IPS DF 4.7 (cell line): ENCODE measurements at regions not wholly inside any gene's neighbourhood (a gene's known extent, or its start where the extent isn't known, plus 50 kb on each side); places are given as distances from the start of the nearest gene placed in this dataset.

ENCODE experiments used
- DNase-seq: peaks from one replicate; pipeline ENCODE4 v3.0.0-alpha.2; 2013; ENCODE audit warnings: low spot score; ENCODE audit errors: extremely low read depth

- DNase-seq = no peak
Measured at GRCh38 chr18:28689588-28689987, 512.7 kb upstream of the CDH2 start.

- DNase-seq = no peak
Measured at GRCh38 chr18:28684746-28685355, 507.9 kb upstream of the CDH2 start.

- no peak for DNase-seq
Measured at GRCh38 chr18:28682912-28683311, 506.0 kb upstream of the CDH2 start.

- no peak for DNase-seq
Measured at GRCh38 chr18:28669165-28669564, 492.2 kb upstream of the CDH2 start.

- no peak for DNase-seq
Measured at GRCh38 chr18:28666216-28666615, 489.3 kb upstream of the CDH2 start.

- no peak for DNase-seq
Measured at GRCh38 chr18:28657961-28658360, 481.0 kb upstream of the CDH2 start.

- no peak for DNase-seq
Measured at GRCh38 chr18:28652654-28653053, 475.7 kb upstream of the CDH2 start.

GRCh38 chr18:28651298-28651697 is 474.4 kb upstream of the CDH2 start:
- DNase-seq = no peak

- DNase-seq = no peak
Measured at GRCh38 chr18:28650860-28651259, 473.9 kb upstream of the CDH2 start.

- DNase-seq = no peak
Measured at GRCh38 chr18:28647961-28648360, 471.0 kb upstream of the CDH2 start.

GRCh38 chr18:28637897-28638296 is 461.0 kb upstream of the CDH2 start:
- DNase-seq = no peak

- no peak for DNase-seq
Measured at GRCh38 chr18:28635530-28635929, 458.6 kb upstream of the CDH2 start.

GRCh38 chr18:28626756-28627155 is 449.8 kb upstream of the CDH2 start:
- DNase-seq = no peak

- DNase-seq = no peak
Measured at GRCh38 chr18:28607991-28608390, 431.1 kb upstream of the CDH2 start.

- no peak for DNase-seq
Measured at GRCh38 chr18:28606686-28607085, 429.8 kb upstream of the CDH2 start.

- DNase-seq = no peak
Measured at GRCh38 chr18:28602391-28602790, 425.5 kb upstream of the CDH2 start.

- no peak for DNase-seq
Measured at GRCh38 chr18:28594034-28594433, 417.1 kb upstream of the CDH2 start.

- DNase-seq = no peak
Measured at GRCh38 chr18:28588884-28589549, 412.1 kb upstream of the CDH2 start.

- peak; percentile 41 for DNase-seq
Measured at GRCh38 chr18:28584731-28585130, 407.8 kb upstream of the CDH2 start.

GRCh38 chr18:28582724-28583123 is 405.8 kb upstream of the CDH2 start:
- DNase-seq = no peak

GRCh38 chr18:28581521-28582071 is 404.7 kb upstream of the CDH2 start:
- DNase-seq = no peak

- no peak for DNase-seq
Measured at GRCh38 chr18:28576941-28577340, 400.0 kb upstream of the CDH2 start.

- no peak for DNase-seq
Measured at GRCh38 chr18:28575123-28575522, 398.2 kb upstream of the CDH2 start.
